Mononuclear cell (primary cell): ENCODE measurements at regions not wholly inside any gene's neighbourhood (a gene's known extent, or its start where the extent isn't known, plus 50 kb on each side); places are given as distances from the start of the nearest gene placed in this dataset.

Source experiments
- H3K27me3 ChIP-seq: 2 replicates; pipeline ENCODE4 v1.6.0; 2011; ENCODE audit warnings: low read length, control low read depth; ENCODE audit not compliant: insufficient read depth
- H3K4me1 ChIP-seq: 2 replicates; pipeline ENCODE4 v1.5.1; 2011; ENCODE audit warnings: mild to moderate bottlenecking, low read length, control low read depth; ENCODE audit not compliant: insufficient read depth
- H3K4me3 ChIP-seq: 2 replicates; pipeline ENCODE4 v1.5.1; 2011; ENCODE audit warnings: mild to moderate bottlenecking, low read length, moderate library complexity
- H3K9me3 ChIP-seq: 2 replicates; pipeline ENCODE4 v1.5.1; 2011; ENCODE audit warnings: low read depth, mild to moderate bottlenecking, control low read depth, low read length

DNA sequence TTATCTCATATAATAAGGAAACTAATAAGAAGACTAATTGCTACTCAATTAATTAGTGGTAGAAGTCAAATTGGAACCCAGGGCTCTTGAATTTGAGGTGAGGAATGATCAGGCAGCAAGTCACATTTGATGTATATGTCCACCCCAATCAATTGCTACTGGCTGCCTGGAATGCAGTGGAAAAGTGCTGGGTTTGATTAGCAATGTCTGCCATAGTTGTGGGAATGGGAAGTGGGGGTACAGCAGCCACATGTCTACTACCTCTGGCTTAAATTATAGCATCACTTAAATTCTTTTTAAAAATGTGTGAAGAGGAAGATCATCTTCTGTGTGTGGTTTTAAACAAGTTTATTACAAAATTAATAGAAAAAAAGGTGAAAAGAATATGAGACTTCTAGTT, 50.8 kb upstream of the NAV2 start:
- Histone ChIP-seq H3K27me3 (no peaks in the 10 kb centered on the region), H3K9me3 (no peaks in the 10 kb centered on the region), H3K4me1 (no peaks in the 10 kb centered on the region), H3K4me3 (no peak overlapping the region)

DNA sequence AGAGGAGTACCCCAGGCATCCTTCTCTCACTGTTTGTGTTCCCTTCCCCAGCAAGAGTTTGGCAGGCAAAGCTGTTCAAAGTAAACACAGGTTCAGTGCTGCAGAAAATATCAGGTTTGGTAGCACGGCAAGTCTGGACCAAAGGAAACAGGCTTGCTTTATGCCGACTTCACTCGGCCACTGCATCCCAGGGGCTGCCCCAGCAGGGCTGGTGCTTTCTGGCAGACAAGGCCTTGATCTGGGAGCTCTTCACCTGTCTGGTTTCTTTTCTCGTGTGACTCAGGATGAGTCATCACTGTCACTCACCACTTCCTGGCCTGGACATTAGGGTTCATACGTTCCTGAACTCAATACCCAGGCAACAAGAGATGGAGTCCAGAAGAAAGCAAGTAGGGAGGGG, 52.6 kb upstream of the NAV2 start:
- H3K27me3 ChIP-seq: no peaks in the 10 kb centered on the region
- no peaks in the 10 kb centered on the region for H3K9me3 ChIP-seq
- H3K4me3 ChIP-seq: no peak overlapping the region
- no peaks in the 10 kb centered on the region for H3K4me1 ChIP-seq

DNA sequence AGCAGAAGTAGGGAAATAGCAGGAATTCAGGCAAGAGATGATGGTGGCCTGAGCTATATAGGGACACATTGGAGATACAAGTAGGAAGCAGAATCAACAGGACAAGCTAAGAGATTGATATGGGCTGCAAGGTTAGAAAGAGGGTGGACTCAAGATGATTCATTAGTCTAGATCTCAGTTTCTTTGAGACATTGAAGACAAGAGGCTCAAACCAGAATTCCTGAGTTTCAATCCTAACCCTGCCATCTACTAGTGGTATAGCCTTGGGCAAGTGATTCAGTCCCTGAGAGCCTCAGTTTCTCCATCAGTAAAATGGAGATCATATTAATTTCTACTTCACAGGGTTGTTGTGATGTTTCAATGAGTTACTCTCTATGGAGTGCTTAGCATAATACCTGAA, 53.1 kb upstream of the NAV2 start:
- Histone ChIP-seq H3K4me1 (no peaks in the 10 kb centered on the region), H3K27me3 (no peaks in the 10 kb centered on the region), H3K4me3 (no peak overlapping the region), H3K9me3 (no peaks in the 10 kb centered on the region)

DNA sequence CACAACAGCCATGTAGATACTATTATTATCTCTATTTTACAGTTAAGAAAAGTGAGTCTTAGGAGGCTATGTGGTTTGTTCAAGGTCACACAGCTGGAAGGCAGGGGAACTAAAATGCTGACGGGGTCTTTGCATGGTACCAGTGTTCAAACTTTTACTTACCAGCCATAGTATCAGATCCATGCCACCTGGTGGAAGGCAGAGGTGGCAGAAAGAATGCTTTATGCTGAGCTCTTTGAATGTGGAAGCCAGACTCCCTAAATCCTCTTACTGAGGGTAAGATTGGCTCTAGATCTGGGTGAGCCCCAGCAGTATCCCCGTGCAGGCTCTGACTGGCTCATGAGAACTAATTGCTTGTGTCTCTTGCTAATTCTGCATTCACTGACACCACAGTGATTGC, 54.3 kb upstream of the NAV2 start:
- Histone ChIP-seq H3K4me3 (no peak overlapping the region), H3K27me3 (no peaks in the 10 kb centered on the region), H3K9me3 (no peaks in the 10 kb centered on the region), H3K4me1 (no peaks in the 10 kb centered on the region)

DNA sequence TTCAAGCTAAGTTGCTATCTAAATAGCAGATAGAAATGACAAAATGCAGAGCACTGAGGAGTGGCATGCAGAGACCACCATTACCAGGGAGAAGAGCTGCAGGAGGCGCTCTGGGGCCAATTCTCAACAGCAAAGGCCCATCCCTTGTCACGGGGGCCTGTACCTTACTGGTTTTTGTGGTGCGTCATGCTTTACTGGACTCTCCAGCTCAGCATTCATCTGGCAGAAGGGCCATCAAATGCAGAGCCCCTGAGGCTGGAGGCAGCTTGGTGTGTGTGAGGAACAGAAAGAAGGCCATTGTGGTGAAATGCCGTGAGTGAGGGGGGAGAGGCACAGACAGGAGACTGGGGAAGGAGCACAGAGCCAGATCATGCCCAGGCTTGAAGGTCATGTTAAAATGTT, 56.5 kb upstream of the NAV2 start:
- Histone ChIP-seq H3K4me3 (no peak overlapping the region), H3K4me1 (no peaks in the 10 kb centered on the region), H3K9me3 (no peaks in the 10 kb centered on the region), H3K27me3 (no peaks in the 10 kb centered on the region)

DNA sequence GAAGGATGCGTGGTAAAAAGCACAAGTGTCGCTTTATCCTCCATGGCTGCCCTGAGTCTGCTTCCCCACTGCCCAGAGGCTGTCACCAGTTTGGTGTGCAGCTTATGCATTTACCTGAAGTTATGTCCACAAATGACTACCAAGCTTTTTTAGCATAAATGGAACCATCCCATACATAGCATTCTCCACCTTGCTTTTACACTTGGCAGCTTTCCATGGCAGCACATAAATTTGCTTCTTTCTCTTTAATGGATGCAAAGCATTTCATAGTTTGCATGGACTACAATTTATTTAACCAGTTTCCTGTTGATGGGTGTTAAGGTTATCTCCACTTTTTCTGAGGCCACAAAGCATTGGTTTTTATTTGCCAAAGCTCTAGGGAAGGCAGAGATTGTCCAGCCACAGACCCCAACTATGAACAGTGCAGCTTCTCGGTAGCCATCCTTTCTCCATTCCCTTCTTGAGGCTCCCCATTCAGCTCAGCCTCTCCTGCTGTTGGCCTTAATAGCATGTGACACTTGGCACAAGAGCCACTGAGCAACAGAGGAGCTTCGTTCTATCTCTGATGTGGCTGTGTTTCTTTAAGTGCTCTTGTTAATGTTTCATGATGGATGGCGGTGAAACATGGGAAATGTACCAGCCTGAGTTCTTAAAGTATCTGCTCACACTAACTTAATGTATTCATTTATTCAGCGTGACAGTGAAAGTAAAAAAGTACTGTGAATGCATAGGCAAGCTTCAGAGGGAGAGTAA, 59.8 kb upstream of the NAV2 start:
- Histone ChIP-seq H3K9me3 (no peaks in the 10 kb centered on the region), H3K4me3 (no peak overlapping the region), H3K27me3 (no peaks in the 10 kb centered on the region), H3K4me1 (no peaks in the 10 kb centered on the region)

DNA sequence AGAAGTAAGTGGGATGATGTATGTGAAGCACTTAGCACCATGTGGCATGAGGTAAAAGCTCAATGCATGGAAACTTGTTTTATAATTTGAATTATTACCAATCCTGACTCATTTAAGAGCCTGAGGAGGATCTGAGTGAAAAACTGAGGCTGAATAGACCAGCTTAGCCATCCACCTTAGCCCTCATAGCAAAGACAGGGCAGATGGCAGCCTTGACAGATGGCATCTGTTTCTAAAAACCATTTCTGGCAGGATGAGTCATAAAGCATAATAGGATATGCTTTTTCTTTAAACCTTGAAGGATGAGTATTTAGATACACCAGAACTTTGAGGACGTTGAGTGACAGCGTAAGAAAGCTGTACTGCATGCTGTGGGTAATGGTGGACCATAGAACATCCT, 61.0 kb upstream of the NAV2 start:
- Histone ChIP-seq H3K27me3 (no peaks in the 10 kb centered on the region), H3K4me3 (no peak overlapping the region), H3K9me3 (no peaks in the 10 kb centered on the region), H3K4me1 (no peaks in the 10 kb centered on the region)

DNA sequence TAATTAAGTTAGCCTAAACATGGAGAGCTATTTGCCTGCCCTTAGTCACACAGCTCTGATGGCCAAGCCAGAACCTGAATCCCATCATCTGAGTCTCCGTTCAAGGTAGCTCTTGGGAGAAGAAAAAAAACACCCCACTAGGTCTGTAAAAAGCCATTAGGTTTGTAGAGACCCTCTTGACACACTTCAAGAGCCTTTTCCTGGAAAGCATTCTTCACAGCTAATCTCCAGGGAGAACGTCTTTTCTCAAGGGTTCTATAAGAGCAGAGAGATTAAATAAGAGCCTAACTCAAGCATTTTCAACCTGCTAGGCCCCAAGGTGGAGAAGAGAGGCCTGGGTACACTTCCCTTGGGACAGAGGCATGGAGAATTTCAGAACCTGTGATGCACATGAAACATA, 61.6 kb upstream of the NAV2 start:
- H3K4me1 ChIP-seq: no peaks in the 10 kb centered on the region
- H3K9me3 ChIP-seq: no peaks in the 10 kb centered on the region
- no peaks in the 10 kb centered on the region for H3K27me3 ChIP-seq
- no peak overlapping the region for H3K4me3 ChIP-seq

DNA sequence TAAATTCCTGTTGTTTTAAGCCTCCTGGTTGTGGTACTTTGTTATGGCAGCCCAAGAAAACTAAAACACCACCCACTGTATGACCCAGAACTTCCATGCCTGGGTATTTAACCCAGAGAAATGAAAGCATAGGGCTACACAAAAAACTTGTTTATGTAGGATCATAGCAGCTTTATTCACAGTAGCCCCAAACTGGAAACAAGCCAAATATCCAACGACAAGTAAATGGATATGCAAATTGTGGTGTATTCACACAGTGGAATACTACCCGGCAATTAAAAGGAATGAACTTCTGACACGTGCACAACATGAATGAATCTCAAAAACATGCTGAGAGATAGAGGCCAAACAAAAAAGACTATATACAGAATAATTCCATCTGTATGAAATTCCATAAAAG, 62.2 kb upstream of the NAV2 start:
- Histone ChIP-seq H3K27me3 (no peaks in the 10 kb centered on the region), H3K9me3 (no peaks in the 10 kb centered on the region), H3K4me3 (no peak overlapping the region), H3K4me1 (no peaks in the 10 kb centered on the region)

DNA sequence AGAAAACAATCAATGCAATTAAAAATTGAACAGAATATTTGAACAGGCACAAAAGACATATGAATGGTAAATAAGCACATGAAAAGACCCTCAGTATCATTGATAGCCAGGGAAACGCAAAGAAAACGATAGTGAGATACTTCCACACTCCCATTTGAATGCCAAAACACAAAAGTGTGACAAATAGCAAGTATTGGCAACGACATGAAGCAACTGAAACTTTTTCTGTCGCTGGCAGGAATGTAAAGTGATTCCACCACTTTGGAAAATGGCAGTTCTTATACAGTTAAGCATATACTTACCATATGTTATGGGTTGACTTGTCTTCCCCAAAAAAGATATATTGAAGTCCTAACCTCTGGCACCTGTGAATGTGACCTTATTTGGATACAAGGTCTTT, 62.9 kb upstream of the NAV2 start:
- Histone ChIP-seq H3K4me3 (no peak overlapping the region), H3K27me3 (no peaks in the 10 kb centered on the region), H3K9me3 (no peaks in the 10 kb centered on the region), H3K4me1 (no peaks in the 10 kb centered on the region)

DNA sequence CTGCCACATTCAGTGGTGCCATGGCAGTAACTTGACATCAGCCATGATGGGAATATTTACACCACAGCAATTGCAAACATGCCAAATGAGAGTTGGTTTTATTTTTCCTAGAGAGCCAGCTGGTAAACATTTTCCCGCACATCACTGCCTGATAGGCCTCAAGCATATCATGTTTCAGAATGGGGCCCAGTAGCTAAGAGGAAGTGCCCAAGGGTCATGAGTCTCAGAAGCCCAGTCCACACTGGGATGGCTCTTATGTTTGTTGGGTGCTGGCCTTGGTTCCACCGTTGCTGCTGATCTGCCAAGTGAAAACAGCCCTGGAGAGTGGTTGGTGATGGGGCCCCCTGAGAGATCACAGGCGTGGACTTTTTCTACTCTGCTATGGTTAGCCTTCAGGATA, 64.3 kb upstream of the NAV2 start:
- Histone ChIP-seq H3K4me1 (no peaks in the 10 kb centered on the region), H3K4me3 (no peak overlapping the region), H3K27me3 (no peaks in the 10 kb centered on the region), H3K9me3 (no peaks in the 10 kb centered on the region)

DNA sequence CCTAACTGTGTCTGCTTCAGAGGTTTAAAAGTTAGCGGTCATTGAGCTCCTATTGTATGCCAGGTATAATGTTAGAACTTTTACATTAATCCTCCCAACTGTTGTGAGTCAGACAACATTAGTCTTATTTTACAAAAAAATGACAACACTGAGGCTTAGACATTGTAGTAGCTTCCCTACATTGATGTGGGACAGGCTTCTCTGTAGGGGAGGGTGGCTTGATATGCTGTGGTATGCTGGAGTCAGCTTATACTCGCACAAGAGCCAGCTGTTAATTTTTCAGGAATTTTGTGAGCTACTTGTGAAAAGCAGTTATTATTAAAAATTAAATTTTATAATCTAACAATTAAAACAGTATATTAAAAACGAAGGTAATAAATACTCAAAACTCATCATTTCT, 64.8 kb upstream of the NAV2 start:
- Histone ChIP-seq H3K9me3 (no peaks in the 10 kb centered on the region), H3K4me1 (no peaks in the 10 kb centered on the region), H3K27me3 (no peaks in the 10 kb centered on the region), H3K4me3 (no peak overlapping the region)

DNA sequence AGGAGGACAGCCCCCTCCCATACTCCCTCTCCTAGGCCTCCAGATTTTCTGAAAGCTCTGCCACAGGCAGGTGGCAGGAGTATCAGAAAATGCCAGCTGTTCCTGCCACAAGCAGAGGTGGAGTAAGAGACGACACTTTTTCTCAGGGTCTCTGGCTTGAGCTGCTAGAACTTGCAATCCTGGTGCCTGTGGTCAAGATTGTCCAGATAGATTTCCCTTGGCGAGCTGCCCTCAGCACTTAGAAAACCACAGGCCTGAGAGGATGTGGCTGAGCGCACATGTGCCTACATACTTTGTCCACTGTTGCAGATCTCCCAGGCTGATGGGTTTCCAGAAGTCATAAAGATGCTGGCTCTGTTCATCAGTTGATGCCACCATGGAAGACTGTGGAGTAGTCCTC, 65.7 kb upstream of the NAV2 start:
- Histone ChIP-seq H3K27me3 (no peaks in the 10 kb centered on the region), H3K4me3 (no peak overlapping the region), H3K4me1 (no peaks in the 10 kb centered on the region), H3K9me3 (no peaks in the 10 kb centered on the region)

DNA sequence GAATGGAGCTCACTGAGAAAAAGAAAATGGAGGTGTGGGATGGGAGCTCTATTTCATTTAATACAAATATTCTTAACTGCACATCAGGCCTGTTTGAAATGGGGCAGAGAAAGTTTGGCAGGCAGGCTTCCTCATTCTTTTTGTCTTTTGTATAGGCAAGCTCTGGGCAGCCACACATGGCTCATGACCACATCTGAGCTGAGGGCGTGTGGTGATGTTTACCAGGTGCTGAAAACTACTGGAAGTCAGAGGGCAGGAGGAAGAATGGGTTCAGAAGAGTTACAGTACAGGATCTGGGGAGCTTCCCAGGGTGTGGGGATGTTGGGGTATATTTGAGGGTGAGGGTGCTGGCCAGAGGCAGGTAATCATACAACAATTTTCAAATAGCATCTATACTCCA, 66.3 kb upstream of the NAV2 start:
- H3K4me3 ChIP-seq: no peak overlapping the region

DNA sequence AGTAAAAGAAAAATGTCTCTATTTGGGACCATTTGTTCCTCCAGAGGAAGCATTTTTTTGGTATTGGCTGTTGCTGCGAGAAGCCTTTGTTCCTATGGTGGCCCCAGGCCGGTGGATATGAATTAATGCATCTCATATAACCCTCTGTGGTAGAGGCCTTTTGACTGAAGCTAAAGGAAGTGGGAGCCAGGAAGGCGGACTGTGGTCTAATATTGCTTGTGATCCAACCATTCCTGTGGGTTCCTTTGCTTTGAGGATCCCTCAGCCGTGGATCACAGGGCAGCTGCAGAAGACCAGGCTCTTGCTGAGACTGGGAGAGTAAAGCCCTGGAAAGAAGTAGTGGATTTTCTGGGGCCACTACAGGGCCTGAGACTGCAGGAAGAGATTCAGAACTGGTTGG, 68.3 kb upstream of the NAV2 start:
- Histone ChIP-seq H3K4me3 (no peak overlapping the region), H3K9me3 (no peaks in the 10 kb centered on the region), H3K27me3 (no peaks in the 10 kb centered on the region), H3K4me1 (no peaks in the 10 kb centered on the region)

More for the DNA sequence above, 66.3 kb upstream of the NAV2 start:
- Histone ChIP-seq H3K9me3 (no peaks in the 10 kb centered on the region), H3K27me3 (no peaks in the 10 kb centered on the region), H3K4me1 (no peaks in the 10 kb centered on the region)
